PFSK-1 (cell line): ENCODE measurements at regions not wholly inside any gene's neighbourhood (a gene's known extent, or its start where the extent isn't known, plus 50 kb on each side); places are given as distances from the start of the nearest gene placed in this dataset.

Experiments
- POLR2AphosphoS5 ChIP-seq: IDR thresholded peaks from 2 replicates; pipeline ENCODE4 v1.6.1; 2012; ENCODE audit warnings: low read depth, mild to moderate bottlenecking, control low read depth, low read length, moderate library complexity
- SIN3A ChIP-seq: IDR thresholded peaks from 2 replicates; pipeline ENCODE4 v1.6.1; 2012; ENCODE audit warnings: mild to moderate bottlenecking, low read length, moderate library complexity, borderline replicate concordance; ENCODE audit not compliant: insufficient read depth
- TAF1 ChIP-seq: IDR thresholded peaks from 2 replicates; pipeline ENCODE4 v1.6.1; 2012; ENCODE audit warnings: low read length, control low read depth, borderline replicate concordance; ENCODE audit not compliant: insufficient read depth
- TF ChIP-seq, protein P1 (sequence below), 2 experiments: IDR thresholded peaks; 2 replicates each; pipeline versions ENCODE4 v1.6.1 to v1.8.0; 2011 to 2012; ENCODE audit warnings: low read depth in 2 of 2, low read length in 2 of 2, control low read depth in 1 of 2, inconsistent platforms in 1 of 2, mild to moderate bottlenecking in 1 of 2, moderate library complexity in 1 of 2; ENCODE audit not compliant: insufficient read depth in 1 of 2

- TF ChIP-seq, protein P1, sequence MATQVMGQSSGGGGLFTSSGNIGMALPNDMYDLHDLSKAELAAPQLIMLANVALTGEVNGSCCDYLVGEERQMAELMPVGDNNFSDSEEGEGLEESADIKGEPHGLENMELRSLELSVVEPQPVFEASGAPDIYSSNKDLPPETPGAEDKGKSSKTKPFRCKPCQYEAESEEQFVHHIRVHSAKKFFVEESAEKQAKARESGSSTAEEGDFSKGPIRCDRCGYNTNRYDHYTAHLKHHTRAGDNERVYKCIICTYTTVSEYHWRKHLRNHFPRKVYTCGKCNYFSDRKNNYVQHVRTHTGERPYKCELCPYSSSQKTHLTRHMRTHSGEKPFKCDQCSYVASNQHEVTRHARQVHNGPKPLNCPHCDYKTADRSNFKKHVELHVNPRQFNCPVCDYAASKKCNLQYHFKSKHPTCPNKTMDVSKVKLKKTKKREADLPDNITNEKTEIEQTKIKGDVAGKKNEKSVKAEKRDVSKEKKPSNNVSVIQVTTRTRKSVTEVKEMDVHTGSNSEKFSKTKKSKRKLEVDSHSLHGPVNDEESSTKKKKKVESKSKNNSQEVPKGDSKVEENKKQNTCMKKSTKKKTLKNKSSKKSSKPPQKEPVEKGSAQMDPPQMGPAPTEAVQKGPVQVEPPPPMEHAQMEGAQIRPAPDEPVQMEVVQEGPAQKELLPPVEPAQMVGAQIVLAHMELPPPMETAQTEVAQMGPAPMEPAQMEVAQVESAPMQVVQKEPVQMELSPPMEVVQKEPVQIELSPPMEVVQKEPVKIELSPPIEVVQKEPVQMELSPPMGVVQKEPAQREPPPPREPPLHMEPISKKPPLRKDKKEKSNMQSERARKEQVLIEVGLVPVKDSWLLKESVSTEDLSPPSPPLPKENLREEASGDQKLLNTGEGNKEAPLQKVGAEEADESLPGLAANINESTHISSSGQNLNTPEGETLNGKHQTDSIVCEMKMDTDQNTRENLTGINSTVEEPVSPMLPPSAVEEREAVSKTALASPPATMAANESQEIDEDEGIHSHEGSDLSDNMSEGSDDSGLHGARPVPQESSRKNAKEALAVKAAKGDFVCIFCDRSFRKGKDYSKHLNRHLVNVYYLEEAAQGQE (IDR thresholded peaks at IDR 0.05; ENCODE audit: insufficient read depth in 1 of 2, low read depth in 2 of 2, low read length in 2 of 2), result no peak
- TF ChIP-seq POLR2AphosphoS5 (no peak), TAF1 (no peak), SIN3A (no peak)
These were observed 235.6 kb downstream of the DACT1 start for GRCh38 chr14:58873228-58873953.
